DND-41 (cell line): ENCODE measurements at regions not wholly inside any gene's neighbourhood (a gene's known extent, or its start where the extent isn't known, plus 50 kb on each side); places are given as distances from the start of the nearest gene placed in this dataset.

Source experiments
- ATAC-seq: fragments of 200-7000 bp; cut with Tn5 transposase; 3 replicates; pipeline ENCODE4 v1.9.1; 2021; ENCODE audit warnings: low read depth; ENCODE audit not compliant: insufficient read depth
- DNase-seq: peaks from one replicate; pipeline ENCODE4 v3.0.0-alpha.2; 2020
- H2AFZ ChIP-seq: 2 replicates; pipeline ENCODE4 v1.6.0; 2012; ENCODE audit warnings: low read depth, low read length
- H3K27ac ChIP-seq: 2 replicates; pipeline ENCODE4 v1.5.1; 2012; ENCODE audit warnings: low read length, inconsistent platforms
- H3K27me3 ChIP-seq: fragments of 200-600 bp; sonication (generic); 2 replicates; pipeline ENCODE4 v1.6.0; 2012; ENCODE audit warnings: low read length, mild to moderate bottlenecking, inconsistent platforms; ENCODE audit not compliant: insufficient read depth, poor library complexity
- H3K36me3 ChIP-seq: 2 replicates; pipeline ENCODE4 v1.5.1; 2012; ENCODE audit warnings: low read length, inconsistent platforms; ENCODE audit not compliant: insufficient read depth
- H3K4me1 ChIP-seq: 2 replicates; pipeline ENCODE4 v1.5.1; 2012; ENCODE audit warnings: mild to moderate bottlenecking, low read length; ENCODE audit not compliant: insufficient read depth
- H3K4me2 ChIP-seq: 2 replicates; pipeline ENCODE4 v1.6.0; 2012; ENCODE audit warnings: mild to moderate bottlenecking, moderate library complexity, low read length, inconsistent platforms; ENCODE audit not compliant: insufficient read depth
- H3K4me3 ChIP-seq, 2 experiments: fragments of 200-600 bp in 1 of 2; shearing (Covaris generic) in 1 of 2; 2 replicates each; pipeline ENCODE4 v1.5.1; 2012 to 2016; ENCODE audit warnings: inconsistent platforms in 2 of 2, low read length in 2 of 2, mild to moderate bottlenecking in 2 of 2, low read depth in 1 of 2, moderate library complexity in 1 of 2
- H3K79me2 ChIP-seq: 2 replicates; pipeline ENCODE4 v1.6.0; 2012; ENCODE audit warnings: low read length, inconsistent platforms; ENCODE audit not compliant: insufficient read depth
- H3K9ac ChIP-seq: 2 replicates; pipeline ENCODE4 v1.6.0; 2012; ENCODE audit warnings: low read depth, mild to moderate bottlenecking, inconsistent platforms, low read length, moderate library complexity
- H3K9me3 ChIP-seq: 2 replicates; pipeline ENCODE4 v1.5.1; 2012; ENCODE audit warnings: low read length, moderate library complexity, mild to moderate bottlenecking, inconsistent platforms; ENCODE audit not compliant: insufficient read depth, severe bottlenecking
- H4K20me1 ChIP-seq: 2 replicates; pipeline ENCODE4 v1.6.0; 2012; ENCODE audit warnings: low read length; ENCODE audit not compliant: insufficient read depth
- CTCF ChIP-seq: IDR thresholded peaks from 2 replicates; pipeline ENCODE4 v1.5.1; 2012; ENCODE audit warnings: borderline replicate concordance, low read length, moderate library complexity, mild to moderate bottlenecking; ENCODE audit not compliant: poor library complexity, severe bottlenecking; ENCODE audit errors: extremely low read depth
- EZH2 ChIP-seq: IDR thresholded peaks from 3 replicates; pipeline ENCODE4 v1.6.1; 2012; ENCODE audit warnings: borderline replicate concordance, low read depth, mild to moderate bottlenecking, moderate library complexity, low read length, inconsistent platforms; ENCODE audit not compliant: severe bottlenecking

- no peak overlapping the region for H3K4me3 ChIP-seq
- no peak overlapping the region for H3K9ac ChIP-seq
- no peak overlapping the region for H3K4me2 ChIP-seq
- H3K27me3 ChIP-seq, result no peaks in the 10 kb centered on the region
- TF ChIP-seq EZH2, result no peak
- no peak for TF ChIP-seq CTCF
- ATAC-seq (no peak), DNase-seq (no peak)
- H3K9me3 ChIP-seq, result peaks cover 2% of the 10 kb centered on the region
- no peak overlapping the region for H2AFZ ChIP-seq
- no peaks in the 10 kb centered on the region for H3K36me3 ChIP-seq
- H3K27ac ChIP-seq, result no peak overlapping the region
- H4K20me1 ChIP-seq, result no peaks in the 10 kb centered on the region
- H3K4me1 ChIP-seq, result no peaks in the 10 kb centered on the region
- no peaks in the 10 kb centered on the region for H3K79me2 ChIP-seq
These were observed 102.8 kb downstream of the TRIML1 start for GRCh38 chr4:188242041-188242440.

- no peaks in the 10 kb centered on the region for H4K20me1 ChIP-seq
- TF ChIP-seq CTCF, result no peak
- TF ChIP-seq EZH2, result no peak
- no peak overlapping the region for H3K9ac ChIP-seq
- H3K4me1 ChIP-seq, result no peaks in the 10 kb centered on the region
- H3K27me3 ChIP-seq, result no peaks in the 10 kb centered on the region
- DNase-seq, result no peak
- no peak overlapping the region for H3K4me3 ChIP-seq
- H3K79me2 ChIP-seq, result no peaks in the 10 kb centered on the region
- H3K36me3 ChIP-seq, result no peaks in the 10 kb centered on the region
- H3K27ac ChIP-seq, result no peak overlapping the region
- H3K9me3 ChIP-seq, result peaks cover 2% of the 10 kb centered on the region
- no peak overlapping the region for H2AFZ ChIP-seq
- H3K4me2 ChIP-seq, result no peak overlapping the region
- no peak for ATAC-seq
These were observed 106.4 kb downstream of the TRIML1 start for GRCh38 chr4:188245651-188246050.

DNA sequence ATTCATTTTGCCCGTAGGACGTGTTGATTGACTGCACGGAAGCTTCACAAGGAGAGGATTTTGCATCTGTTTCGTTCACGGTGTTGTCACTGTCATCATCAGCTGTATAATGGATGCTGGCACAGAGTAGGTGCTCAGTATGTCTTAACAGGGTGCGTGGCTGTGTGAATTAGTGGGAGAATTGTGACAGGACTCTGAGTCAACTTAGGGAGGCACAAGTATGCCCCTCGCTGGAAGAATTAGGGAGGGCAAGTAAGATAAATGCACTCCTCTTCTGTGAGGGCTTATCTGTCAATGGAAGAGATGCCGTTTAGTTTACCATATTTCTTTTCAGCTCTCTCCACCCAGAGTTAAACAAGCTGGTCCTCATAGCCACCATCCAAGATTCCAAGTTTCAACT lies 107.2 kb downstream of the TRIML1 start:
- Histone ChIP-seq H3K79me2 (no peaks in the 10 kb centered on the region), H2AFZ (no peak overlapping the region), H3K27ac (no peak overlapping the region), H3K4me3 (no peak overlapping the region), H3K4me1 (no peaks in the 10 kb centered on the region), H3K4me2 (no peak overlapping the region), H3K9ac (no peak overlapping the region), H3K27me3 (no peaks in the 10 kb centered on the region), H3K9me3 (peaks cover 2% of the 10 kb centered on the region), H3K36me3 (no peaks in the 10 kb centered on the region), H4K20me1 (no peaks in the 10 kb centered on the region)
- DNase-seq (no peak), ATAC-seq (no peak)
- no peak for TF ChIP-seq EZH2
- TF ChIP-seq CTCF, result no peak

DNA sequence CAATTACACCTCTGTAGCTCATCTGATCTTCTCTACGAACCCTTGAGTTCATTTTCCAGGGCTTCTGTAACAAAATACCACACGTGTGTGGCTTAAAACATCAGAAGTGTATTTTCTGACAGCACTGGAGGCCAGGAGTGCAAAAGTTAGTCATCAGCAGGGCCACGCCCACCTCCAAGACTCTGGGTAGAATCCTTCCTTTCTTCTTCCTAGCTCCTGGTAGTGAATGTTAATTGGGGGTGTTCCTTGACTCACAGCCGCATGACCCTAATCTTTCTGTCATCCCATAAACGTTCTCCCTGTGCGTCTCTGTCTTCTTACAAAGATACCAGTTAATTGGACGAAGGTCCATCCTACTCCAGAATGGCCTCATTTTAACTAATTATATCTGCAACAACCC lies 115.0 kb downstream of the TRIML1 start:
- Histone ChIP-seq H3K27ac (no peak overlapping the region), H2AFZ (no peak overlapping the region)
- no peak for TF ChIP-seq CTCF
- TF ChIP-seq EZH2, result no peak

More for the DNA sequence above, 115.0 kb downstream of the TRIML1 start:
- Histone ChIP-seq H3K9ac (no peak overlapping the region), H3K4me3 (no peak overlapping the region), H4K20me1 (no peaks in the 10 kb centered on the region), H3K27me3 (no peaks in the 10 kb centered on the region), H3K4me1 (no peaks in the 10 kb centered on the region), H3K79me2 (no peaks in the 10 kb centered on the region), H3K36me3 (no peaks in the 10 kb centered on the region), H3K4me2 (no peak overlapping the region), H3K9me3 (no peaks in the 10 kb centered on the region)
- no peak for ATAC-seq
- DNase-seq, result no peak
